HL-60 (cell line): ENCODE measurements at regions not wholly inside any gene's neighbourhood (a gene's known extent, or its start where the extent isn't known, plus 50 kb on each side); places are given as distances from the start of the nearest gene placed in this dataset.

Experiments
- DNase-seq, 2 experiments: peaks; one replicate each; pipeline ENCODE4 v3.0.0-alpha.2; 2010 to 2020; ENCODE audit warnings: low read depth in 1 of 2, low spot score in 1 of 2
- H3K27ac ChIP-seq: fragments of 250-450 bp; sonication (Bioruptor Pico); replicated peaks from 2 replicates; pipeline ENCODE4 v1.5.1; 2020; ENCODE audit warnings: mild to moderate bottlenecking, moderate library complexity
- H3K27me3 ChIP-seq: fragments of 250-450 bp; sonication (Bioruptor Pico); 2 replicates; pipeline ENCODE4 v1.5.1; 2021; ENCODE audit warnings: mild to moderate bottlenecking, moderate library complexity; ENCODE audit not compliant: insufficient read depth, poor library complexity, severe bottlenecking
- H3K4me3 ChIP-seq: replicated peaks from 2 replicates; pipeline ENCODE4 v1.5.1; 2011; ENCODE audit warnings: mild to moderate bottlenecking, control low read depth, low read length; ENCODE audit not compliant: insufficient read depth
- GABPA ChIP-seq: IDR thresholded peaks from 2 replicates; pipeline ENCODE4 v1.6.1; 2012; ENCODE audit warnings: low read depth
- POLR2AphosphoS5 ChIP-seq: IDR thresholded peaks from 2 replicates; pipeline ENCODE4 v1.6.1; 2012; ENCODE audit warnings: low read depth
- SPI1 ChIP-seq: IDR thresholded peaks from 2 replicates; pipeline ENCODE4 v1.6.1; 2012; ENCODE audit warnings: low read depth, mild to moderate bottlenecking, borderline replicate concordance
- TF ChIP-seq, protein P1 (sequence below): IDR thresholded peaks from one replicate; pipeline ENCODE4 v1.5.1; 2011; ENCODE audit warnings: low read length, control low read depth, inconsistent platforms; ENCODE audit not compliant: insufficient read depth
- TF ChIP-seq, protein P2 (sequence below): IDR thresholded peaks from 2 replicates; pipeline ENCODE4 v1.6.1; 2012; ENCODE audit warnings: low read depth; ENCODE audit not compliant: insufficient replicate concordance

DNA sequence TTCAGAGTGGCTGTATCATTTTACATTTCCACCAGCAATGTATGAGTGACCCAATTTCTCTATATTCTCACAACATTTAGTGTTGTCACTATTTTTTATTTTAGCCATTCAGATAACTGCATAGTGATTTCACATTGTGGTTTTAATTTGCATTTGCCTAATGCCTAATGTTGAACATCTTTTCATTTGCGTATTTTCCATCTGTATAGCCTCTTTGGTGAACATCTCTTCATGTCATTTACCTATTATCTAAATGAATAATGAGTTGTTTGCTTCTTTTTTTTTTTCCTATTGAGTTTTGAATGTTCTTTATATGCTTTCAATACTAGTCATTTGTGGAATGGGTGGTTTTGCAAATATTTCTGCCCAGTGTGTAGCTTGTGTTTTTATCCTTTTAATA lies 120.9 kb upstream of the CPHXL start:
- TF ChIP-seq, protein P1, sequence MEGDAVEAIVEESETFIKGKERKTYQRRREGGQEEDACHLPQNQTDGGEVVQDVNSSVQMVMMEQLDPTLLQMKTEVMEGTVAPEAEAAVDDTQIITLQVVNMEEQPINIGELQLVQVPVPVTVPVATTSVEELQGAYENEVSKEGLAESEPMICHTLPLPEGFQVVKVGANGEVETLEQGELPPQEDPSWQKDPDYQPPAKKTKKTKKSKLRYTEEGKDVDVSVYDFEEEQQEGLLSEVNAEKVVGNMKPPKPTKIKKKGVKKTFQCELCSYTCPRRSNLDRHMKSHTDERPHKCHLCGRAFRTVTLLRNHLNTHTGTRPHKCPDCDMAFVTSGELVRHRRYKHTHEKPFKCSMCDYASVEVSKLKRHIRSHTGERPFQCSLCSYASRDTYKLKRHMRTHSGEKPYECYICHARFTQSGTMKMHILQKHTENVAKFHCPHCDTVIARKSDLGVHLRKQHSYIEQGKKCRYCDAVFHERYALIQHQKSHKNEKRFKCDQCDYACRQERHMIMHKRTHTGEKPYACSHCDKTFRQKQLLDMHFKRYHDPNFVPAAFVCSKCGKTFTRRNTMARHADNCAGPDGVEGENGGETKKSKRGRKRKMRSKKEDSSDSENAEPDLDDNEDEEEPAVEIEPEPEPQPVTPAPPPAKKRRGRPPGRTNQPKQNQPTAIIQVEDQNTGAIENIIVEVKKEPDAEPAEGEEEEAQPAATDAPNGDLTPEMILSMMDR = no peak
- H3K27ac ChIP-seq = no peak overlapping the region
- no peak for DNase-seq
- H3K4me3 ChIP-seq = no peak overlapping the region
- H3K27me3 ChIP-seq = no peaks in the 10 kb centered on the region

DNA sequence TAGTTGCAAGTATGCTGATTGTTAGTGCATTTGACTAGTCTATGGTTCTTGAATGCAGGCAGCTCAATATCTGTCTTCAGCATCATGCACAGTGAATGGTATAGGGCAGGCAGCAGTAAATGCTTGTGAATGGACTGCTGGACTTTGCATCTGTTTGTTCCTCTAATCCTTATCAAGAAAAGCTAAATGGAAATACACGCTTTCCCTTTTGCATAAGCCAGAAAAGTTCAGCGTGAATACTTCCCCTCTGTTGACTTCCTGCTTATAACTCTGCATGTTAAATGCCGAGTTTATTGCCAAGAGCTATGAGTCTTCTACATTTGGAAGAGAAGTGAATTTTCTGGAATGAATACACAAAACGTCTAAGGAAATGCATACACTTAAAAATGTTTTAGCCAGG lies 127.9 kb upstream of the CPHXL start:
- DNase-seq = no peak
- H3K27ac ChIP-seq = no peak overlapping the region
- no peak overlapping the region for H3K4me3 ChIP-seq
- TF ChIP-seq, protein P2, sequence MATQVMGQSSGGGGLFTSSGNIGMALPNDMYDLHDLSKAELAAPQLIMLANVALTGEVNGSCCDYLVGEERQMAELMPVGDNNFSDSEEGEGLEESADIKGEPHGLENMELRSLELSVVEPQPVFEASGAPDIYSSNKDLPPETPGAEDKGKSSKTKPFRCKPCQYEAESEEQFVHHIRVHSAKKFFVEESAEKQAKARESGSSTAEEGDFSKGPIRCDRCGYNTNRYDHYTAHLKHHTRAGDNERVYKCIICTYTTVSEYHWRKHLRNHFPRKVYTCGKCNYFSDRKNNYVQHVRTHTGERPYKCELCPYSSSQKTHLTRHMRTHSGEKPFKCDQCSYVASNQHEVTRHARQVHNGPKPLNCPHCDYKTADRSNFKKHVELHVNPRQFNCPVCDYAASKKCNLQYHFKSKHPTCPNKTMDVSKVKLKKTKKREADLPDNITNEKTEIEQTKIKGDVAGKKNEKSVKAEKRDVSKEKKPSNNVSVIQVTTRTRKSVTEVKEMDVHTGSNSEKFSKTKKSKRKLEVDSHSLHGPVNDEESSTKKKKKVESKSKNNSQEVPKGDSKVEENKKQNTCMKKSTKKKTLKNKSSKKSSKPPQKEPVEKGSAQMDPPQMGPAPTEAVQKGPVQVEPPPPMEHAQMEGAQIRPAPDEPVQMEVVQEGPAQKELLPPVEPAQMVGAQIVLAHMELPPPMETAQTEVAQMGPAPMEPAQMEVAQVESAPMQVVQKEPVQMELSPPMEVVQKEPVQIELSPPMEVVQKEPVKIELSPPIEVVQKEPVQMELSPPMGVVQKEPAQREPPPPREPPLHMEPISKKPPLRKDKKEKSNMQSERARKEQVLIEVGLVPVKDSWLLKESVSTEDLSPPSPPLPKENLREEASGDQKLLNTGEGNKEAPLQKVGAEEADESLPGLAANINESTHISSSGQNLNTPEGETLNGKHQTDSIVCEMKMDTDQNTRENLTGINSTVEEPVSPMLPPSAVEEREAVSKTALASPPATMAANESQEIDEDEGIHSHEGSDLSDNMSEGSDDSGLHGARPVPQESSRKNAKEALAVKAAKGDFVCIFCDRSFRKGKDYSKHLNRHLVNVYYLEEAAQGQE = no peak
- TF ChIP-seq, protein P1 = no peak
- no peaks in the 10 kb centered on the region for H3K27me3 ChIP-seq

DNA sequence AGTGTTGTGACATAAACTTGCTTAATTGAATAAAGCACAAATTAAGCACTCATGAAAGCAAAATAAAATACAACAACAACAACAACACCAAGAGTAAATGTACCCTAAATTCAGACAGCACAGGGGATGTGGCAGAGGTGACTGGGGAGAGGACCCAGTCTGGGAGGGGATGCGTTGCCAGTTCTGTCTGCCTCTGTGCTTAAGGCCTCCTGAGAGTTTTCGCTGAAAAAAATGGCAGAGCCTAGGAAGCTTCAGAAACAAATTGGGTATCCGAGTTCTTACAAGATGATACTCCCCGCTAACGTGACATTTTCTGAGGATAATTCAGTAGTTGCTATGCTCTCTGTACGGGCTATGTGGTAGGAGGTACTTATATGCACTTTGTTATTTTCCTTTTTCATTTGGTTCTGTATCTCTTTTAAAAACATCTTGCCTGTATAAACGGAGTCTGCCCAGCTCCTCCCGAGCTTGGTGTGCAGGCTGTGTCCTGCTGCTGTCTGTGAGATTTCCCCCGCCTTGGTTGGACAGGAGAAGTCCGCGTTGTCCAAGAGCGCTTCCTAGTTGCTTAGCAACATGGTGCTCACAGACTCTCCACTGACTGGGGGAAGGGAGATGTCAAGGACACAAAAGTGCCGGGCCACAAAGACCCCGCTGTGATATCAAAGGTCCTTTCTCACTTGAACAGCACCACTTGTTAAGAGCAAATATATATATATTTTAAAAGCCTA lies 134.2 kb upstream of the CPHXL start:
- TF ChIP-seq, protein P1 = no peak
- TF ChIP-seq, protein P2 = no peak
- no peak for TF ChIP-seq GABPA
- no peak for TF ChIP-seq SPI1
- TF ChIP-seq POLR2AphosphoS5 = no peak
- no peaks in the 10 kb centered on the region for H3K27me3 ChIP-seq
- no peak overlapping the region for H3K4me3 ChIP-seq
- DNase-seq = no peak
- H3K27ac ChIP-seq = no peak overlapping the region

DNA sequence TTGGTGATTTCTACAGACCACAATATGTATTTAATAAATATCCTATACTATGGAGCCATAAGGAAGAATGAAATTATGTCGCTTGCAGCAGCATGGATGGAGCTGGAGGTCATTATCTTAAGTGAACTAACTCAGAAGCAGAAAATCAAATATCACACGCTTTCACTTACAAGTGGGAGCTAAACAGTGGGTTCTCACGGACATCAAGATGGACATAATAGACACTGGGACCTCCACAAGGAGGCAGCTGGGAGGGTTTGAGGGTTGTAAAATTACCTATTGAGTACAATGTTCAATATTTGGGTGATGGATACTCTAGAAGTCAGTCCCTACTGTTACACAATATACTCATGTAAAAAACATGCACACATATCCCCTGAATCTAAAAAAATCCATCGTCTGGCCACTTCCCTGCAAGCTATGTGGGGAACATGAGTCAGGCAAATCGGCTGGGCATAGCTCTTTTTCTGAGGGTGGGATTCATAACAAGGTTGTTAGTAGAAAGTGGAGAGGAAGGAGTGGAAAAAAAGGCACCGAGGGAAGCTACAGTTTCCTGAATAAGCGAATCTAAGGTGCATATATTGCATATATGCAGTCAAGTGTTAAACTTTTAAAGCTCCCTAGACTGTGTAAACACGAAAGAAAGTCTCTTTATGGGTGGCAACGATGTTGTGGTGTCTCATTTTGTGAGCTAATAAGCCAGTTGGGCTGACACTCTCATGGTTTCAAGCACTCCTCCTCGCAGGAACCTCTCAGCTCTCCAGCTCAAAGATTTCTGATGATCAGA lies 135.2 kb upstream of the CPHXL start:
- no peak for DNase-seq
- TF ChIP-seq POLR2AphosphoS5 (no peak), GABPA (no peak), SPI1 (no peak)
- TF ChIP-seq, protein P1 = no peak
- TF ChIP-seq, protein P2 = no peak
- Histone ChIP-seq H3K27me3 (no peaks in the 10 kb centered on the region), H3K27ac (no peak overlapping the region), H3K4me3 (no peak overlapping the region)
